ENCODE measurements at regions not wholly inside any gene's neighbourhood (a gene's known extent, or its start where the extent isn't known, plus 50 kb on each side); places are given as distances from the start of the nearest gene placed in this dataset.

DNA sequence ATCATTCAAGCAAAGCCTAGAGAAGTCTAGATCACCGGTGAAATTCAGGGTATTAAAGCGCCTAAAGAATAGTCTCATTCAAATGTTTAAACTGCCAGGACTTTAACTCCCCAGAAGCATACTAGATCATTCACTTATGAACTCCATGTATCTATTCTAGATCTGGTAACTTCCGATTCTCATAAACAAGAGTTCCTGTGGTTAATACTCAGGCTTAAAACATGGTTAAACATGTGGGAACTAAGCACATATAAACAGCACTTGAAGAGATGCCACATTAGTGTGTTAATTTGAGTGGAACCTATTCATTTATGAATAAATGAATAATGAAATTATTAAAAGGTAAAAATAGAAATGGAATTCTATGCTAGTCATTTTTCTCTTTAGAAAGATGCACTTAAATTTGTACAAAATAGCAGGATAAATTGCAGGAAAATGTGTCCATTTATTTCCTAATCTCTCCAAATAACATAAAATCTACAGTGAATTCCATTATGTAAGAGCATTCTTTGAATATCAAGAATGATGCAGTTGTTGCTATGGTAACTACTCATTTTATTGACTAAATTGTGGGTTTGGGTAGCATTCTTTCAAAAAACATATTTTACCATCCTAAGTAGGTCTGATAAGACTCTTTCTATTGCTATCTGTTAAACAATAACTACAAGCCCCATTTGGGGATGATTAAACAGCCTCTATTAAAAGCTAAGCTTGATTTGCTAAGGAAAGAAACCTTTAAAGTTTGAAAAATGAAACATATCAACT, 147.6 kb upstream of the TMEM168 start:
- TF ChIP-seq, protein P1, sequence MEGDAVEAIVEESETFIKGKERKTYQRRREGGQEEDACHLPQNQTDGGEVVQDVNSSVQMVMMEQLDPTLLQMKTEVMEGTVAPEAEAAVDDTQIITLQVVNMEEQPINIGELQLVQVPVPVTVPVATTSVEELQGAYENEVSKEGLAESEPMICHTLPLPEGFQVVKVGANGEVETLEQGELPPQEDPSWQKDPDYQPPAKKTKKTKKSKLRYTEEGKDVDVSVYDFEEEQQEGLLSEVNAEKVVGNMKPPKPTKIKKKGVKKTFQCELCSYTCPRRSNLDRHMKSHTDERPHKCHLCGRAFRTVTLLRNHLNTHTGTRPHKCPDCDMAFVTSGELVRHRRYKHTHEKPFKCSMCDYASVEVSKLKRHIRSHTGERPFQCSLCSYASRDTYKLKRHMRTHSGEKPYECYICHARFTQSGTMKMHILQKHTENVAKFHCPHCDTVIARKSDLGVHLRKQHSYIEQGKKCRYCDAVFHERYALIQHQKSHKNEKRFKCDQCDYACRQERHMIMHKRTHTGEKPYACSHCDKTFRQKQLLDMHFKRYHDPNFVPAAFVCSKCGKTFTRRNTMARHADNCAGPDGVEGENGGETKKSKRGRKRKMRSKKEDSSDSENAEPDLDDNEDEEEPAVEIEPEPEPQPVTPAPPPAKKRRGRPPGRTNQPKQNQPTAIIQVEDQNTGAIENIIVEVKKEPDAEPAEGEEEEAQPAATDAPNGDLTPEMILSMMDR (IDR thresholded peaks at IDR 0.05 in 8 of 11, conservative IDR thresholded peaks at IDR 0.05 in 3 of 11), result no peak
- no peak for TF ChIP-seq POLR2AphosphoS5 (IDR thresholded peaks at IDR 0.05)

Data from spleen (tissue), 7 donors.